Ovary (tissue), 7 donors: ENCODE measurements at regions not wholly inside any gene's neighbourhood (a gene's known extent, or its start where the extent isn't known, plus 50 kb on each side); places are given as distances from the start of the nearest gene placed in this dataset.

Experiments
- DNase-seq, 5 donors: peaks; one replicate each; pipeline ENCODE4 v3.0.0-alpha.2; 2019 to 2020
- H3K27ac ChIP-seq, 2 donors: fragments of 200-600 bp; one replicate each; pipeline versions ENCODE4 v1.5.1 to v1.8.0; 2019 to 2022
- H3K27me3 ChIP-seq: fragments of 200-600 bp; one replicate; pipeline ENCODE4 v1.8.0; 2022
- H3K36me3 ChIP-seq: fragments of 200-600 bp; sonication (generic); one replicate; pipeline ENCODE4 v1.5.1; 2019
- H3K4me1 ChIP-seq: one replicate; pipeline ENCODE4 v1.8.1; 2013; ENCODE audit warnings: mild to moderate bottlenecking, moderate library complexity; ENCODE audit not compliant: insufficient read depth
- H3K4me3 ChIP-seq: fragments of 200-600 bp; sonication (generic); one replicate; pipeline ENCODE4 v1.5.1; 2017
- H3K9me3 ChIP-seq, 2 donors: fragments of 200-600 bp in 1 of 2; sonication (generic) in 1 of 2; one replicate each; pipeline versions ENCODE4 v1.5.1 to v1.8.1; 2013 to 2019; ENCODE audit warnings: mild to moderate bottlenecking in 1 of 2, moderate library complexity in 1 of 2
- CTCF ChIP-seq, 3 donors: fragments of 450-650 bp in 2 of 3; fragments of 200-600 bp in 1 of 3; IDR thresholded peaks; one replicate each; pipeline versions ENCODE4 v1.5.1 to v1.8.0; 2016 to 2022; ENCODE audit warnings: antibody characterized with exemption in 3 of 3, mild to moderate bottlenecking in 1 of 3
- EP300 ChIP-seq: sonication (generic); formaldehyde crosslinking; IDR thresholded peaks from one replicate; pipeline ENCODE4 v1.6.1; 2017; ENCODE audit warnings: antibody characterized with exemption
- POLR2A ChIP-seq: fragments of 450-650 bp; IDR thresholded peaks from one replicate; pipeline ENCODE4 v1.6.1; 2017; ENCODE audit warnings: antibody characterized with exemption, mild to moderate bottlenecking, moderate library complexity
- WGBS, 3 donors: extraction: QIAGEN DNeasy Blood & Tissue Kit in 1 of 3; methylation state at CpG; one replicate each; pipeline versions ENCODE4 v1.1.5 to v1.1.7; 2013 to 2017; 5-methylcytosine and 5-hydroxymethylcytosine counted together
- intact Hi-C, 4 donors: fragments of 100-400 bp; cut with DNase I; formaldehyde crosslinking; loops; one replicate each; pipeline versions ENCODE4 v1.11.0 to v1.15.1; 2022 to 2023
- donor health status: DM: no; HTN: no; CAD: no; lungs with moderate emphysema.
- donor health status: DM: no; HTN: no; CAD: no.
- donor health status: Bipolar disorder and iron deficiency.
- donor health status: DM: no; HTN: no; CAD: no.
- donor health status: DM: yes; HTN: yes; CAD: no.

DNA sequence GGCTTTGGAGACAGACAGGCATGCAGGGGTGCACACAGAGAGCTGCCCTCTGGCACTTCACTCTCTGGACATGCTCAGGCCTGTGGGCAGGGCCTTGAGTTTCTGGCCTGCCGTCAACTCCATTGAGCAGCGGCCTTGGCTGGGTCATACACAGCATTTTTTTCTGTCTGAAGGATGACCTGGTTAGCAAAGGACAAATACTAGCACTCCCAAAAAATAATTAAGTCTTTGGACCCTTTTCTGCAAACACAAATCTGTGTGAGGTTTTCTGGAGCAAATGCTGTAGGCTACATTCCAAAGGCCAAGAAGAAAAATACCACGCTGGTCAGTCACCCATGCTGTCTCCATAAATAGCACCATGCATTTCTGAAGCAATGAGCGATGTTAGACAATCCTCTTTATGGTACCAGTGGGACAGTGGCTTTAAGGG is 124.7 kb upstream of the CTAGE1 start:
- intact Hi-C loops, result loop anchor here in 1 of 4 donors (10.0 kb wide), 1 partner anchor 78 kb away; no protein-coding TSS in a partner anchor
- TF ChIP-seq POLR2A (no peak), EP300 (no peak), CTCF (IDR thresholded peaks at IDR 0.05) (no peak)
- Histone ChIP-seq H3K4me3 (no peak overlapping the region), H3K27ac (peak overlapping the region in 1 of 2 donors; percentile 22), H3K9me3 (no peaks in the 10 kb centered on the region), H3K36me3 (no peaks in the 10 kb centered on the region), H3K27me3 (no peaks in the 10 kb centered on the region), H3K4me1 (peaks cover 16% of the 10 kb centered on the region)
- DNase-seq, result peak in 4 of 5 donors; percentile 42 to 68 (median 56)
- whole genome bisulfite sequencing, 3 donors, result 8 to 14% (median 11%) methylated on average over 4 of the region's 4 CpGs

- H3K27ac ChIP-seq, result no peak overlapping the region
- H3K4me1 ChIP-seq, result peaks cover 17% of the 10 kb centered on the region
- no peak for TF ChIP-seq CTCF (IDR thresholded peaks at IDR 0.05)
- no peak for TF ChIP-seq EP300
- no peak for TF ChIP-seq POLR2A
These were observed 126.1 kb upstream of the CTAGE1 start for GRCh38 chr18:22543769-22544168.

DNA sequence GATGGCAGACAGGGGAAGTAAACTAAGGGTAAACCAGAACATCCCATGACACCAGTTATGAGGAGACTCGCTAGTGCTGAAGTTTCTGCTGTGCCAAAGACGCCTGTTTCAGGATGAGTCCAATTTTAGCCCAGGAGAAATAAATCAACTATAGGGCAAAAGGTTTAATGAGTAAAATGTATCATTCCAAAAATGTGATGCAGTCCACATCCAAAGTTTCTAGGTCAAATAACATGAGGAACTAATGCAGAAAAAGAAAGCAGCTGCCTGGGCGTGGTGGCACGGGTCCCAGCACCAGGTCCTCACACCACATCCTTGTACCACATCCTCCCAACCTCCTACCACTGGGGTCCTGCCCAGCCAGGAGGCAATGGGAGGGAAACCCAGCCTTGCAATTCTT is 126.9 kb upstream of the CTAGE1 start:
- TF ChIP-seq CTCF (IDR thresholded peaks at IDR 0.05) (no peak), EP300 (no peak), POLR2A (no peak)
- intact Hi-C loops, result loop anchor here in 1 of 4 donors (10.0 kb wide), 1 partner anchor 80 kb away; no protein-coding TSS in a partner anchor
- WGBS, 3 donors, result 50 to 69% (median 63%) methylated on average over 4 of the region's 4 CpGs
- Histone ChIP-seq H3K9me3 (no peaks in the 10 kb centered on the region), H3K27me3 (no peaks in the 10 kb centered on the region), H3K36me3 (no peaks in the 10 kb centered on the region), H3K27ac (no peak overlapping the region), H3K4me1 (peaks cover 17% of the 10 kb centered on the region), H3K4me3 (no peak overlapping the region)
- DNase-seq, result no peak

More at GRCh38 chr18:22543769-22544168, 126.1 kb upstream of the CTAGE1 start:
- Histone ChIP-seq H3K9me3 (no peaks in the 10 kb centered on the region), H3K4me3 (no peak overlapping the region), H3K27me3 (no peaks in the 10 kb centered on the region), H3K36me3 (no peaks in the 10 kb centered on the region)
- 52 to 69% (median 58%) methylated on average over 4 of the region's 4 CpGs for WGBS, 3 donors
- peak in 1 of 5 donors; percentile 59 for DNase-seq
- intact Hi-C loops, result loop anchor here in 1 of 4 donors (10.0 kb wide), 1 partner anchor 79 kb away; no protein-coding TSS in a partner anchor

DNA sequence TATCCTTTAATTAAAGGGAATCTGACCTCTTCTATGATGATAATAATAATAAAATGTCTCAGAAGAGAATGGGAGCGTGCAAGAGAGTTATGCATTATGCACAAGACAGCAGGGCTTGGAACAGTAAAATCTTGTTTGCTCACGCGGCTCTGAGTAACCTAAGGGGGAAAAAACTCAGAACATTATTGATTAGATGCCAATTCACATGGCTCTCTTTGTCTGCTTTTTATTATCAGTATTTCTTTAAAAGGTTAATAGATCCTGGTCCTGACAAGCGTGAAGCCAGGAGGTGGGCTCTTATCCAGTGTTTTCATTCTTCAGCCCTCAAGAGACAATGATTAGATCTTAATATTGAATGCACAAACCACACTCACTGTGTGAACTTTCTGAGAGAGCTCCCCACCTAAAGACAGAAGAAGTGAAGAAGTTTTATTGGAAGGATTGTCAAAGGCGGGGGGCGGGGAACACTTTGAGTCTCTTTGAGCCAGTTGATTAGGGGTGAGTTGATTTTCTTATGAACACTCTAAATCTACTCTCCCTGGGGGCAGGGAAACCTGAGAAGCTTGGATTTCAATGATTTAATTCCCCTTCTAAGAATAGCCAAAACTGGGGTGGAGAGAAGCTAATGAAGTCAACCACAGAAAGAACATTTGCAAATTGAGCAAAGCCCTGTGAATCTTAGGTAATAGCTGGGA is 127.5 kb upstream of the CTAGE1 start:
- Histone ChIP-seq H3K36me3 (no peaks in the 10 kb centered on the region), H3K4me3 (no peak overlapping the region), H3K9me3 (no peaks in the 10 kb centered on the region), H3K27ac (no peak overlapping the region), H3K4me1 (peaks cover 17% of the 10 kb centered on the region), H3K27me3 (no peaks in the 10 kb centered on the region)
- no peak for DNase-seq
- intact Hi-C loops, result loop anchor here in 1 of 4 donors (10.0 kb wide), 1 partner anchor 80 kb away; no protein-coding TSS in a partner anchor
- 74 to 92% (median 88%) methylated on average over 6 of the region's 6 CpGs for WGBS, 3 donors
- TF ChIP-seq POLR2A (no peak), EP300 (no peak), CTCF (IDR thresholded peaks at IDR 0.05) (no peak)
